GM21619 (cell line): ENCODE measurements at regions not wholly inside any gene's neighbourhood (a gene's known extent, or its start where the extent isn't known, plus 50 kb on each side); places are given as distances from the start of the nearest gene placed in this dataset.

Experiments used
- ATAC-seq: cut with Tn5 transposase; IDR thresholded peaks from one replicate; pipeline ENCODE4 v1.9.1; 2021; ENCODE audit not compliant: unreplicated experiment

DNA sequence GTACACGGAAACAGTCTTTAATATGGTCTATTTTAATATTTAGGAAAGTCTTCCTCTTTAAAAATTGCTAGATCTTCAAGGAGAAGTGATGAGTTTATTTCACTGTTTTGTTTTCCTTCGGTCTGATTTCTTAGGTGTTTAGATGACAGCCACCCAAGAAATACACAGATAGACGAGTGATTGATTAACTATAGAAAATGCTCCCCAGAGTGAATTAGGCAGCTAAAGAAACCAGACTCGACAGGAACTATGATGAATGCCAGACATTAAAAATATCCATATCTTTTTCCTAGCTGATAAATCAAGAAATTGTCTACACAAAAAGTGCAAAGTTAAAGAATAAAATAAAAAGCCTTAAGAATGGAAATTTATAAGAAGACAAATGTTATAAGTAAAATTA lies 888.7 kb upstream of the CNTNAP5 start:
- no peak for ATAC-seq

DNA sequence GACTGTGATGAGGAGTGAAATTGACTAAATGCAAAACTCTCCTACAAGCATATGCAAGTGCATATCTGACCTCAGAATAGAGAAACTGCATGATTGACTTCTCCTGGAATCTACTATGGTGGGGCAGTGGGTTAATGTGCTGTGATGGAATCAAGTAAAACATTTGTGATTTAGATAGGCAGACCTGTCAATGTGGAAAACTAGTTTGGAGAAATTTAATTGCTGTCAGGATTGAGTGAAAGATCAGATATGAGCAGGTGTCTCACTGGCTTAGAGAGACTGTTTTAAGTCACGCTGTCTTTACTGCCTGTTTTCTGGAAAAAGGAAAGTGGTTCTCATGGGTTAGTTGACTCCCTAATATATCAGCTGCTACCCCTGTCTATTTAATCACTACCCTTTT lies 881.0 kb upstream of the CNTNAP5 start:
- ATAC-seq = no peak

DNA sequence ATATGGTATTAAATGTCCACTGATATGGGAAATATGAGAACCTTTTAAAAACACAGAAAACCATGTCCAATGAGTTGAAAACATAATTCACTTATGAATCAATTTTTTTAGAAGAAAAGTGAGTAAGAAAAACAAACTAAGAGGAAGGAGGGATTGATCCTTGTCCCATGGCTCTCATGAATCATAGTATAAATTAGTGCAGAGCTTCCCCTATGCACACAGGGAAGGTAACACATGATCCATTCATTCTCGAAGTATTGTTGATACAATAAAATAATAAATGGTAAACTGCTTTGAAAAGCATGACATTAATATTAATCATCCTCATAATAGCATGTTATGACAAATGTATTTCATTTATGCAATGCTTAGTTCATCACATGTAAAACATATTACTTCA lies 872.0 kb upstream of the CNTNAP5 start:
- ATAC-seq = no peak

DNA sequence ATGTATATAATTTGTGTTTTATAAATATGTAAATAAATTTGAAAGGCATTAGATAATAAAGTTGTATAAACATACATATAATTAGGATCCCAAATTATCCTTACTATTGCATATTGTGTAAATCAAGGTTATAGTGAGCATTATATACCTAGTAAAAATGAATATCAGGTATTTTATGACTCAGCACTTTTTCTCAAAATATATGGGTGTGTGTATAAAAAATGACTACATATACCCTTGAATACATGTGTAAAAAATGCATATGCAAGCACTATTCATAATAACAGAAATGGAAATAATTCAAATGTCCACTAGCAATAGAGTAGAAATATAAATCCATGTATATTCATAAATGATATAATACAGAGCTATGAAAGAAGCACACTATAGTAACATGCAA lies 870.9 kb upstream of the CNTNAP5 start:
- ATAC-seq = no peak

DNA sequence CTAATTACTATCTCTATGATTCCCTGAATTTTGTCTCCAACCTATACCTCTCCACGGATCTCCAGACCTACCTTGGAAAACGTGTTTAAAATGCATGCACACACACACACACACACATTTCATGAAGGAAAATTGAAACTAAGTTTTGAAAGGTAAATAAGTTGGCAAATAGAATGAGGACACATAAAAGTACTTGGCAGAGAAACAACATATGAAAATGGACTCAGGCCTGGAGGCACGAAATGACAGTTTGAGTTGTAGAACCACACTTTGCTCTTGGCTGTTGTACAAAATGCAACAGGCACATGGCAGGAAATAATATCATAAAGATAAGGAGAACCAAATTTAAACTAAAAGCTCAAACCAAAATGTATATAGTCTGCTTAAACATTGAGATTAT lies 868.1 kb upstream of the CNTNAP5 start:
- ATAC-seq = no peak

DNA sequence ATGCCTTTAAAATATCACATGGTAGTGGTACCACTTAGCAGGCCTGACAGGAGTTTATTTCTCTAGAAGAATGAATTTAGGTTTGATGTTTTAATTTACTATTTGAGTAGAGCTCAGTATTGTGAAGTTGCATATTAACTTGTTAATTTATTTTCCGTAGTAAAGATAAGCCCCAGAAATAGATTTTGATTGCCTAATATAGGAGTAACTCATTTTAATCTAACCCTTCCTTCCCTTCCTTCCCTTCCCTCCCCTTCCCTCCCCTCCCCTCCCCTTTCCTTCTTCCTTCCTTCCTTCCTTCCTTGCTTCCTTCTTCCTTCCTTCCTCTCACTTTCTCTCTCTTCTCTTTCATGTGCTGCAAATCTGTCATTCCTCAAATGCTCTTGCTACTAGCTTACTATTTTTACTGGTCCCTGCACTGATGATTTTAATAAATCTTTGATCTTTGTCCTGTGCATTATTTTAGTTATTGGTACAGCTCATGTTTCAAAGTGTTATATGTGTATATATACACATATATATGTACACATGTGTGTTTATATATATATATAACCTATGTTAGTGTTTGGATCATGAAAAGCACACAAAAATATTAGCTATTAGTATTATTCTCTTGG lies 862.6 kb upstream of the CNTNAP5 start:
- no peak for ATAC-seq

DNA sequence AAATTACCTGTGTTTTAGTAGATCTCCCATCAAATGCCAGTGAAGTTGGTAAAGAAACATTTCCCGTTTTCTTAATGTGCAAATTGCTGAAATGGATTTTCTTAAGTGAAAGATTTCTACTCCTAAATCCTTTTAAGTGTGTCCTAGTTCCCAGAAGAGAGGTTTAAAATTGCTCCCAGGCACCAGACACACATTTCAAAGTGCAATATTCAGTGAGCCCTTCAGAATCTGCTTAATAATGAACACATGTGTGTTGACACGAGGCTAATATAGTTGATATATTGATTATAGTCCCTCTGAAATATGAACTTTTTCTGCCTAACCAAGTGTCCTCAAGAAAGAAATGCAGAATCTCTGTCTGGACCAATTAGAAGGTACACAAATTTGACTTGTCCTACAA lies 861.7 kb upstream of the CNTNAP5 start:
- ATAC-seq = no peak

DNA sequence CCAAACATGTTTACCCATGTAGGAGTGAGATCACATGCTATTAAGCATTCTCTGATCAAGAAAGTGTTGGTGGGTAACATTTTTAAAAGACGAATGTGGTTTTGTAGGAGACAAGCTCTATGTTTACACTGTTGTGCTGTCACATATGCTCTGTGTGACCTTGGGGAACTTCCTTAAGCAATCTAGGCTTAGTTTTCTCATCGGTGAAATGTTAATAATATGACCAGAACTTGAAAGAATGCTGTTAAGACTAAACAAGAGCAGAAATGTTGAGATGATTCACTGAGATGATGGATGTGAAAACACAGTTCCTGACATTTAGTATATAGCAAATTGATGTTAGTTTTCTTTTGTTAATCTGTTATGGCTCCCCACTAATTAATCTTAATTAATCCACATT lies 860.9 kb upstream of the CNTNAP5 start:
- no peak for ATAC-seq

DNA sequence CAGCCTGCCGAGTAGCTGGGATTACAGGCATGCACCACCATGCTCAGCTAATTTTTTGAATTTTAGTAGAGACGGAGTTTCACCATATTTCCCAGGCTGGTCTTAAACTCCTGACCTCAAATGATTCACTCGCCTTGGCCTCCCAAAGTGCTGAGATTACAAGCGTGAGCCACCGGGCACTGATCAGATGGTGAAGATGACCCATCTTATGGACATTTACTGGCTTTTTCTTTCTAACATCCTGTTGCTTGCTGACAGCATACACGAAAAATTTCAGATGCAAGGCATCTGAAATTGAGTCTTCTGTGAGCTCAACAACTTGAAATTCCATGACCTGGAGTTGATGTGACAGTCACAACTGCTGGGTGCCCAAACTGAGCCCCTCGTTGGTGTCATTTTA lies 859.5 kb upstream of the CNTNAP5 start:
- no peak for ATAC-seq

DNA sequence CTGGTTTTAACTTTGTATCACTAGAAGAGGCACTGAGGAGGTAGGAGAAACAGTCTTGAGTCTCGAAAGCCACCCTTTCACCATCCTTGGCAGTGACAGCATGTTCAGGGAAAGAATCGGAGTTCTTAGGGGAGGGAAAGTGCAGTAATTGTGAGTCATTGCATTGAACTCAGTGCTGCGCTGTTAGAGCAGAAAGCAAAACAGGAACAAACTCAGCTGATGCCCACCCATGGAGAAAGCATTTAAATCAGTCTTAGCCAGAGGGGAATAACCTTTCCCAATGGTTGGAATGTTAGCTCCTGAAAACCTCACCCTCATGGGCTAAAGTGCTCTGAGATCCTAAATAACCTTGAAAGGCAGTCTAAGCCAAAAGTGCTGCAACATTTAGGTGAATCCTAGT lies 845.6 kb upstream of the CNTNAP5 start:
- ATAC-seq = no peak

DNA sequence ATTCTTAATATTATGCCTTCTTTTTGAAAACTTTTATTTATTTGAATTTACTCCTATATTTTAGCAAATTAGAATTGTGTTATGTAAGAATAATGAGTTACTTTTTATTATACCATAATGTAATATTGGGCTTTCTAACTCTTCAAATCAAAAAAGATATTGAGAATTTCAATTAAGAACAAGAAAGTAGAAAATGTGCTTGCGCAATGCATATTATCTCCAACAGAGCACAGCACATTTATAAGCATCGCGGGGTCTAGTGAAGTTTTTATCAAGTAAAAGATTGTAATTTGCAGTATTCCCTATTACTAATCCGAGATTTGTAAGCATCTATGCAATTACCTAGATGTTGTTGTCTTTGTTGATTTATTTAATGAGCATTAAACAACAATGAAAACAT lies 829.1 kb upstream of the CNTNAP5 start:
- ATAC-seq = no peak

DNA sequence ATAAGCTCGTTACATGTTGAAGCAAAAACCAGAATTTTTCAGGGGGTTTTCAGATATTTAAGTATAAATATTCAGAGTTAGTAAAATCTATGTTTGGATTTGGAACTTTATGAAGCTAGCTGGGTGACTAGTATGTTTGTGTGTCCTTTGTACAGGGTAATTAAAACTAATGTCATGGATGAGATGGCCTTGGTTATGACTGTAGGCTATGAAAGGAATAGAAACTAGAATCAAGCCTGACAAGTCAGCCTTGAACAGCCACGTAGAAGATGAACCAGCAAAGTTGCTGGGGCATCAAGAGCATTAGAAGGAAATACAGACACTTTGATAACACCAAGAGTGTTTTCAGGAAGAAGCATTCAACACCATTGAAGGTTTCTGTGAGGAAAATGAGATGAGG lies 825.1 kb upstream of the CNTNAP5 start:
- no peak for ATAC-seq

DNA sequence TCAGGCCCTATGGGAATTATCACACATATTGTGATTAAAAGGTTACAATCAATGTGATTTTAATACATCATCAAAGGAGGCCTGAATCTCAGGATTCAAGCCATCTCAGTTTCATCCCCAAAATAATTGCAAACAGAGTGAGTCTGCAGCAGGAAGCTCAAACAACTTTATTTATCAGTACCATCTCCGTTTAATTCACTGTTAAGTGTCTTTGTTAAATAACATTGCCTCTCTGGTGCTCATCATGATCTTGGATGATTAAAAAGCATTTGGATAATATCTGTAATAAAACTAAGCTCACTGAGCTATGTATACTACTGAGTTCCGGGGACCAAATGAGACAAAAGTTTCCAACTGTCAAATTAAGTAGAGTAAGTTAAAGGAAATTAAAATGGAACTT lies 817.8 kb upstream of the CNTNAP5 start:
- ATAC-seq = no peak

DNA sequence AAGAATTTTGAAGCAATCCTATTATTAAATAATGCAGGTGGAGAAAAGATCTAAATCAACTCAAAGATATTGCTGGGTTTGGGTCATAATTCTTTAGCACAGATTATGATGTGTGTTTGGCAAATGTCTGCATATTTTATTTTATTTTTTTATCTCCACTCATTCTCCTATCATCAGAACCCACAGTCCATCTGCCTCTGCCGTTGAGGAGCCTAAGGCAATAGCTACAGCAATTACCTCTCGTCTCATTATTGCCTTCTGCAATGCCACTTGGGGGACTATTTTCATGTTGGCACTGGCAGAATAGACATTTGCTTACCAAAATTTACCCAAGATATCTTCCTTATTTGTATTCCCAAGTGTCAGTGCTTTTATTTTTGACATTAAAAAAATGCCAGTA lies 815.9 kb upstream of the CNTNAP5 start:
- no peak for ATAC-seq

DNA sequence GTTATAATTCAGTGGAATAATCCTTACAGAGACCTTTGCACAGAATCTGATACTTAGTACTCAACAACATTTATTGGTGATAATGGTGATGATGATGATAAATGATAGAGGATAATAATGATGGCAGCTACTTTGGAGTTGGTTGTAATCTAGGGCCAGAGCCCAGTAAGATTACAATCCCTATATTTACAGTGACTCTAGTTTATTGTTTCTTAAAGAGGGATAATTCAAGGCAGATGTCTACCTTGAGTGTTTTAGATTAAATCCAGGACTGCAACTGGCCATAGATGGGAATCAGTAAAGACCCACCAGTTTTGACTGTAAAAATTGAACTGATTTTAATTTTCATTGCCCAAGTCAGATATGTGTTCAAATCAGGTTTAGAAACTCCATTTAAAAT lies 813.9 kb upstream of the CNTNAP5 start:
- ATAC-seq = no peak

DNA sequence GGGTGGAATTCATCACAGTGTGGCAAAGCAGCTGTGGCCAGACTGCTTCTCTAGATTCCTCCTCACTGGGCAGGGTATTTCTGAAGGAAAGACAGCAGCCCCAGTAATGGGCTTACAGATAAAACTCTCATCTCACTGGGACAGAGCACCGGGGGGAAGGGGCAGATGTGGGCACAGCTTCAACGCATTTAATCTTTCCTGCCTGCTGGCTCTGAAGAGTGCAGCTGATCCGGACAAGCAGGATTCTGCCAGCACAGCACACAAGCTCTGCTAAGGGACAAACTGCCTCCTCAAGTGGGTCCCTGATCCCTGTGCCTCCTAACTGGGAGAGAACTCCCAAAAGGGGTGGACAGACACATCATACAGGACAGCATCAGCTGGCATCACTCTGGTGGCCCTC lies 779.9 kb upstream of the CNTNAP5 start:
- no peak for ATAC-seq

DNA sequence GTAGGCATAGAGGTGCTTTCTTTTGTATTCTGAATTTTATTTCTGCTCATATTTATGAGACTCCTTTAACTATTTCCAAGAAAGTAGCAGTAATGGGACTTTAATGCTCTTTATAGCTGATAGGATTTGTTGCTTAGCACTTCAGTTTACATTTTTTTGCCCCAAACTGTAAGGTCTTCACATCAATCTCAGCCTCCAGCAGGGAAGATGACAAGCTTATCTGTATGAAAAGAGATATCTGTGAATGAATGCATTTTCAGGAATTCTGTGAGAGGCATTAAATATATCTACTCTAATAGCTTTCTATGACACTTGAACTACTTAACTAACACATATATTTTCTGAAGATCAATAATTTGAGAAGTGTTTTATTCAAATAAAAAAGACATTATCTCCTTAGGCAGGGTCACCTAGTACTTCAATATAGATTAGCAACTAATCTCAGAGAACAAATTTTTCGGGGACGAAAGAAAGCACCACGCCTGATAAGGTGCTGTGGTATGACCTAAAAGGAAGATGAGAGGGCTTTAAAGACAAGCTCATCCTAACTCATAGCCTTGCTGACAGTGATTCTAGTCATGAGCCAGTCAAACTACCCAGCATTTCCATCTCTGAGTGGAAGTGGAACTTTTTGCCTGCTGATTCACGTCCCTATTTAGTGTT lies 766.1 kb upstream of the CNTNAP5 start:
- ATAC-seq = no peak

DNA sequence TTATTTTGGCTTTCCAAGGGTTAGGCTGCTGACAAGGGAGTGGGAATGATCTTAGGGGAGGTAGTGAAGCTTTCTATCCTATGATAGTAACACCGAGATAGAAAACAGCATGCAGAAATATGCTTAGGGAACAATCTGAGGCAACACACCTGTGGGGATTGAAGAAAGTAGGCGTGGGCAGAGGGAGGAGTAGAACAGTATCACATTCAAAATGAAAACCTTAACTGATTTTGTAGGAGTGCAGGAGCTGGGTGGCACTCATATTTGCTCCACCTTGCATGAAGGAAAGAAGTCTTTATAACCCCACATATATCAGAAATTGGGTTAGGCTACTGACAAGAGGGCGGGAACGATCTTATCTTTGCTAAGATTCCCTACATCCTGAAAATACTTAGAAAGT lies 762.2 kb upstream of the CNTNAP5 start:
- no peak for ATAC-seq

DNA sequence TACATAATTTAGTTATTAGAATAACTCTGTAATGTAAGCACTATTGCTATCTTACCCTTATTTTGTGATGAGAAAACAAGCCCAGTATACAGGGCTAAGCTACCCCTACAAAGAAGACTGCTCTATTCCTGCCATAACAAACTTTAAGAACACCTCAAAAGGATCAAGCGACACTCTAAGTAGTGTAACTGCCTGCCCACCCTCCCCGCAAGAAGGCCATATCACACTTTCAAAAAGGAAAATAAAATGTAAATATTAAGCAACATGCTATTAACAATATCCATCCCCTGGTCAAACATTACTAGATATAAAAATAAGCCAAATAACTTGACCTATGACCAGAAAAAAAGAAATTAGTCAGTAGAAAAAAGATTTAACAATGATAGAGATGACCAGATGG lies 741.7 kb upstream of the CNTNAP5 start:
- ATAC-seq = no peak

DNA sequence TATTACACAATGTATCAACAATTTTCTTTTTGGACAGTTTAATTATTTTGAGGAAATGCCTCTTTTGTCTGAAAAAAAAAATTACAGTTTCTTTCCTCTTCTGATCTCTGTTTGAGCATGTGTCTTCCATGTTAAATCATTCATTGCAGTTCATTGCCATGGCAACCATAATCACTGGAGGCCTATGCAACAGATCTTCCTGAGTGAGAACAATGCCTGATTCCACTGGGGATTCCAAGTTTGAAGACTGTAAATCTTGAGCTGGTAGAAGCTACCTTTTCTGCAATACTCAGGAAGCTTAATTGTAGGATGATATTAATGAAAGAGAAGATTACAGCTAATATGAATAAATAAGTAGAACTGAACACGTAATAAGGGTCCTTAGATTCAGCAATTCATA lies 721.4 kb upstream of the CNTNAP5 start:
- no peak for ATAC-seq
